Mesothelial cell of epicardium (in vitro differentiated cells): ENCODE measurements at regions not wholly inside any gene's neighbourhood (a gene's known extent, or its start where the extent isn't known, plus 50 kb on each side); places are given as distances from the start of the nearest gene placed in this dataset.

Experiments
- DNase-seq, 2 experiments: peaks; one replicate each; pipeline ENCODE4 v3.0.0; 2021; ENCODE audit warnings: low spot score in 2 of 2; ENCODE audit not compliant: unreplicated experiment in 2 of 2
- H3K27ac Mint-ChIP-seq: 2 replicates; pipeline ENCODE4 v1.8.0; 2021; ENCODE audit warnings: mixed read lengths
- H3K27me3 Mint-ChIP-seq: 2 replicates; pipeline ENCODE4 v1.8.0; 2021; ENCODE audit warnings: low read depth, mixed read lengths
- H3K36me3 Mint-ChIP-seq: 2 replicates; pipeline ENCODE4 v1.8.0; 2021; ENCODE audit warnings: mixed read lengths
- H3K4me1 Mint-ChIP-seq: 2 replicates; pipeline ENCODE4 v1.8.0; 2021; ENCODE audit warnings: mixed read lengths
- H3K4me3 Mint-ChIP-seq: 2 replicates; pipeline ENCODE4 v1.8.0; 2021; ENCODE audit warnings: mild to moderate bottlenecking, moderate library complexity, mixed read lengths
- H3K9me3 Mint-ChIP-seq: 2 replicates; pipeline ENCODE4 v1.8.0; 2021; ENCODE audit warnings: mixed read lengths
- TF ChIP-seq, protein P1 (sequence below): fragments of 200-600 bp; sonication (generic); IDR thresholded peaks from one replicate; pipeline ENCODE4 v1.5.0; 2021; ENCODE audit warnings: antibody characterized with exemption; ENCODE audit not compliant: unreplicated experiment

DNA sequence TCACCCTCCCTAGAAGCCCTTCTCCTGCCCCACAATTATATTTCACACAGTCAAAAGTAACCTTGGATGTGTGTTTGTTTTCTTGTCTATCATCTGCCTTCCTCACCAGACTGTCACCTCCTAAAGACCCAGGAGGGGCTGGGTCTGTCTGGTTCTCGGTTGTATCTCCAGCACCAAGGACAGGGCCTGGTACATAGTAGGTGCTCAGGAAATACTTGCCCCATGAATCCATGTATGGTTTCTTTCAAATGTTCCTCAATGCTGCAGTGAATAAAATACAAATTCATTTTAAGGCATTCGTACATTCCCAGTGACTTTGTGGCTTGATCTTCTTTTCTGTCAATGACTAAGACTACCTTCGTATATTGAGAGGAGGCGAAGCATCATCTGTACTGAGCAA, 122.9 kb upstream of the ZNF716 start:
- Mint-ChIP-seq H3K9me3 (peaks cover 56% of the 10 kb centered on the region), H3K4me1 (no peaks in the 10 kb centered on the region), H3K36me3 (peaks cover 4% of the 10 kb centered on the region), H3K4me3 (no peak overlapping the region), H3K27ac (no peak overlapping the region), H3K27me3 (no peaks in the 10 kb centered on the region)
- no peak for DNase-seq
- TF ChIP-seq, protein P1, sequence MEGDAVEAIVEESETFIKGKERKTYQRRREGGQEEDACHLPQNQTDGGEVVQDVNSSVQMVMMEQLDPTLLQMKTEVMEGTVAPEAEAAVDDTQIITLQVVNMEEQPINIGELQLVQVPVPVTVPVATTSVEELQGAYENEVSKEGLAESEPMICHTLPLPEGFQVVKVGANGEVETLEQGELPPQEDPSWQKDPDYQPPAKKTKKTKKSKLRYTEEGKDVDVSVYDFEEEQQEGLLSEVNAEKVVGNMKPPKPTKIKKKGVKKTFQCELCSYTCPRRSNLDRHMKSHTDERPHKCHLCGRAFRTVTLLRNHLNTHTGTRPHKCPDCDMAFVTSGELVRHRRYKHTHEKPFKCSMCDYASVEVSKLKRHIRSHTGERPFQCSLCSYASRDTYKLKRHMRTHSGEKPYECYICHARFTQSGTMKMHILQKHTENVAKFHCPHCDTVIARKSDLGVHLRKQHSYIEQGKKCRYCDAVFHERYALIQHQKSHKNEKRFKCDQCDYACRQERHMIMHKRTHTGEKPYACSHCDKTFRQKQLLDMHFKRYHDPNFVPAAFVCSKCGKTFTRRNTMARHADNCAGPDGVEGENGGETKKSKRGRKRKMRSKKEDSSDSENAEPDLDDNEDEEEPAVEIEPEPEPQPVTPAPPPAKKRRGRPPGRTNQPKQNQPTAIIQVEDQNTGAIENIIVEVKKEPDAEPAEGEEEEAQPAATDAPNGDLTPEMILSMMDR = no peak

DNA sequence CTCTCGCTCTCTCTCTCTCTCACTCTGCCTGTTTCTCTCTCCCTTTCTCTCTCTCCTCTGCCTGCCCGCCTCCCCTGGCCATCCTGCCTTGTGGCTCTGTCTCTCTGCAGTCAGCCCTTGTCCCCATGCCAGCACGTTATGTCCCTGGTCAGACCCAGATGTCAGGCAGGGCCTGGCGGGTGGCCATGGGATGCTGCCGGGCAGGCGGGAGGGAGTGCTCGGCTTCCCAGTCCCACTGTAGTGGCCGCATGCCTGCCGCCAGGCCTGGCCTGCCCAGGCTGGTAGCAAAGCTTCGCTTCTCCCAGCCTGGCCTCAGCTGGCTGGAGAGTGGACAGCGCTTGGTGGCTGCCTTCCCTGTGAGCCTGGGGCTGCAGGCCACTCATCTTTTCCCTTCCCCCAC, 121.5 kb upstream of the ZNF716 start:
- Mint-ChIP-seq H3K36me3 (peaks cover 4% of the 10 kb centered on the region), H3K9me3 (peaks cover 54% of the 10 kb centered on the region), H3K27me3 (no peaks in the 10 kb centered on the region), H3K27ac (no peak overlapping the region), H3K4me1 (no peaks in the 10 kb centered on the region), H3K4me3 (no peak overlapping the region)
- TF ChIP-seq, protein P1 = no peak
- no peak for DNase-seq

DNA sequence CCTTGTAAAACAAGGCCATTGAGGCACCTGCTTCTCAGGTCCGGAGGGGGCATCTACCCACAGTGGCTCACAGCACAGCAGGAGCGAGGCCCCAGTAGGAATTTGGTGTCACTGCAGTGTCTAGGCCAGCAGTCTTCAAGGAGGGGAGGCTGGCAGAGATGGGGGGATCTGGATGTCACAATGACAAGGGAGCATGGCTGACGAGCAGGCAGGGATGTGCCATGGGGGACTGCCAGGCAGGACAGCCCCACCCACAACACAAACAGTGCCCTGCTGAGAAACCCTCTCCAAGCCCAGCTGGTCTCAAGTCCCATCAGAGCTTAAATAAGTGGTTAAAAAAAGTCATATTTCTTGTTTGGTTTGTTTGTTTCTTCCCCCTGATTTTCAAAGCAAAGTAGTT, 121.0 kb upstream of the ZNF716 start:
- Mint-ChIP-seq H3K27ac (no peak overlapping the region), H3K9me3 (peaks cover 59% of the 10 kb centered on the region), H3K27me3 (no peaks in the 10 kb centered on the region), H3K4me1 (no peaks in the 10 kb centered on the region), H3K36me3 (peaks cover 4% of the 10 kb centered on the region), H3K4me3 (no peak overlapping the region)
- TF ChIP-seq, protein P1 = no peak
- DNase-seq = no peak

DNA sequence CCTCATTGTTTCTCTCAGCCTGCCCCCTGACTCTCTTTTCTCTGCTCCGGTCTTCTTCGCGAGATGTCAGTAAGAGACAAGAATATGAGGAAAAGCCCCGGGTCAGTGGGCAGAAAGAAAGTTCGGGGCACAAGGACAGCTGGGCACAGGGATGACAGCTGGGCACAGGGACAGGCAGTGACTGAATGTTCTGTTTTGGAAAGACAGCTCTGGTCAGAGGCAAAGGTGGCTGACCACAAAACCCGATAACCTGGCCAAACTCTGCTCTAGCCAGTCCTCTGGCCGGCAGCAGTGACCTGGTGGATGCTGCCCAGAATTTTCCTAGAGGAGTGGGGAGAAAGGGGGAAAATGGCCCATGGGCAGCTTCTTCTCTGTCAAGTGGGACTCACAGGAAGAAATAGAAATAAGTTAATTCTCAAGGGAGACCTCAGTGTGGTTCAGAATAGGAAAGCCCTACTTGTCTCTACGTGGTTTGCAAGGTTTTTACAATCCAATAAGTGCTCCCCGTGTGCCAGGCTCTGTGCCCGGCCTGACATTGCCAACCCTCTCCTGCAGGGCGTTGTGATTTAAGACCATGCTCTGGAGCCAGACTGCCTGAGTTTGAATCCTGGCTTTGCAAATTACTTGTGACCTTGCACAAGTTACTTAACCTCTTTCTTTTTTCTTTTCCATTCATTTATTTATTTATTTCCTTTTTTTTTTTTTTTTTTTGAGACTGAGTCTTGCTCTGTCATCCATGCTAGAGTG, 110.6 kb upstream of the ZNF716 start:
- peaks cover 54% of the 10 kb centered on the region for H3K9me3 Mint-ChIP-seq

DNA sequence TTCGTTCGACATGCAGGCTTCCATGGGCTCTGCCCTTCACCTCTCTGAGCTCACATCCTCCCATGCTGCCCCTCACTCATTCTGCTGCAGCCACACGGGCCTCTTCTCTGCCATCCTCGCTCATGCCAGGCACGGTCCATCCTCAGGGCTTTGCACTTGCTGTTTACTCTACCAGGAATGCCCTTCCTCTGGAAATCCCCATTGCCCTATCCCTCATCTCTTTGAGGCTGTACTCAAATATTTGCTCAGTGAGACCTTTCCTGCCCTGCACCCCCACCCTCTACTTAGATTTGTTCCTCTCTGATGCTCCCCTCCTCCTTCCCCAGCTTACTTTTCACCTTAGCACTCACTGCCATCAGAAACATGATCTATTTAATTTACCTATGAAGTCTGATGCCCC, 107.0 kb upstream of the ZNF716 start:
- Mint-ChIP-seq H3K36me3 (peaks cover 3% of the 10 kb centered on the region), H3K27ac (no peak overlapping the region), H3K4me3 (no peak overlapping the region), H3K9me3 (peaks cover 63% of the 10 kb centered on the region), H3K4me1 (no peaks in the 10 kb centered on the region), H3K27me3 (no peaks in the 10 kb centered on the region)
- DNase-seq = no peak
- TF ChIP-seq, protein P1 = no peak

More for the DNA sequence above, 110.6 kb upstream of the ZNF716 start:
- Mint-ChIP-seq H3K36me3 (no peaks in the 10 kb centered on the region), H3K27ac (no peak overlapping the region), H3K4me3 (no peak overlapping the region), H3K4me1 (no peaks in the 10 kb centered on the region), H3K27me3 (no peaks in the 10 kb centered on the region)
- no peak for DNase-seq
- TF ChIP-seq, protein P1 = no peak
